Small intestine (tissue), 7 donors: ENCODE measurements at regions not wholly inside any gene's neighbourhood (a gene's known extent, or its start where the extent isn't known, plus 50 kb on each side); places are given as distances from the start of the nearest gene placed in this dataset.
"Not testable (repeated sequence)": the region's sequence is repeated elsewhere in the genome, so short reads cannot be mapped to it uniquely, and the experiment has no call there.

Experiments
- DNase-seq, 2 donors: peaks; one replicate each; pipeline versions ENCODE4 v3.0.0 to v3.0.0-alpha.2; 2013
- FAIRE-seq: peaks from 2 replicates; lab custom pipeline; 2012; peaks lifted over from hg19 to GRCh38; lab: Jason Lieb, UNC
- H3K27ac ChIP-seq, 3 donors: one replicate each; pipeline ENCODE4 v1.5.1; 2013; ENCODE audit warnings: low read length in 2 of 3, mild to moderate bottlenecking in 2 of 3, control low read depth in 1 of 3, inconsistent platforms in 1 of 3, low read depth in 1 of 3, moderate library complexity in 1 of 3
- H3K27me3 ChIP-seq, 3 donors: one replicate each; pipeline ENCODE4 v1.6.1; 2013; ENCODE audit warnings: low read length in 3 of 3, inconsistent platforms in 1 of 3; ENCODE audit not compliant: control insufficient read depth in 3 of 3, insufficient read depth in 3 of 3
- H3K36me3 ChIP-seq, 3 donors: one replicate each; pipeline ENCODE4 v1.6.1; 2013; ENCODE audit warnings: low read length in 3 of 3, inconsistent platforms in 1 of 3, low read depth in 1 of 3, mild to moderate bottlenecking in 1 of 3, moderate library complexity in 1 of 3; ENCODE audit not compliant: control insufficient read depth in 3 of 3, insufficient read depth in 2 of 3
- H3K4me1 ChIP-seq, 3 donors: one replicate each; pipeline ENCODE4 v1.6.1; 2013; ENCODE audit warnings: low read length in 2 of 3, inconsistent platforms in 1 of 3, low read depth in 1 of 3, mild to moderate bottlenecking in 1 of 3, moderate library complexity in 1 of 3; ENCODE audit not compliant: control insufficient read depth in 3 of 3, insufficient read depth in 2 of 3
- H3K4me3 ChIP-seq, 3 donors: one replicate each; pipeline ENCODE4 v1.5.1; 2013; ENCODE audit warnings: low read length in 3 of 3, control low read depth in 1 of 3, inconsistent platforms in 1 of 3, low read depth in 1 of 3, mild to moderate bottlenecking in 1 of 3, moderate library complexity in 1 of 3
- H3K9me3 ChIP-seq, 2 donors: one replicate each; pipeline ENCODE4 v1.6.1; 2013; ENCODE audit warnings: low read depth in 1 of 2, low read length in 1 of 2; ENCODE audit not compliant: control insufficient read depth in 2 of 2, insufficient read depth in 1 of 2
- WGBS, 3 donors: extraction: QIAGEN DNeasy Blood & Tissue Kit; methylation state at CpG; one replicate each; pipeline ENCODE4 v1.1.7; 2013; 5-methylcytosine and 5-hydroxymethylcytosine counted together
- donor health status: healthy with polysubstance abuse.
- donor health status: control.
- donor health status: control.
- donor health status: Bipolar disorder and iron deficiency.
- donor health status: healthy.

- no peak for DNase-seq
- no peaks in the 10 kb centered on the region for H3K4me1 ChIP-seq
Observed at GRCh38 chr3:89740881-89741177, 633.4 kb downstream of the EPHA3 start.

GRCh38 chr3:89742546-89742945 is 635.1 kb downstream of the EPHA3 start:
- no peak for FAIRE-seq
- no peak overlapping the region for H3K27ac ChIP-seq
- WGBS, 3 donors = 84 to 92% (median 92%) methylated on average over 2 of the region's 2 CpGs
- no peak overlapping the region for H3K4me3 ChIP-seq
- no peaks in the 10 kb centered on the region for H3K27me3 ChIP-seq
- H3K36me3 ChIP-seq = no peaks in the 10 kb centered on the region
- no peak for DNase-seq
- H3K9me3 ChIP-seq = peaks cover 0 to 2% of the 10 kb centered on the region in 2 donors
- no peaks in the 10 kb centered on the region for H3K4me1 ChIP-seq

More at GRCh38 chr3:89740881-89741177, 633.4 kb downstream of the EPHA3 start:
- no peak overlapping the region for H3K27ac ChIP-seq
- H3K36me3 ChIP-seq = no peaks in the 10 kb centered on the region
- no peaks in the 10 kb centered on the region for H3K27me3 ChIP-seq
- no peaks in the 10 kb centered on the region for H3K9me3 ChIP-seq
- H3K4me3 ChIP-seq = no peak overlapping the region
- FAIRE-seq = no peak

- H3K4me3 ChIP-seq, H3K27me3 ChIP-seq, FAIRE-seq, H3K9me3 ChIP-seq, H3K36me3 ChIP-seq, H3K4me1 ChIP-seq, H3K27ac ChIP-seq: not testable (repeated sequence)
- DNase-seq = peak in 1 of 2 donors; percentile 12
- 75 to 90% (median 86%) methylated on average over 22 to 24 of the region's 24 CpGs for WGBS, 3 donors
Observed at GRCh38 chr3:89747541-89748278, 640.3 kb downstream of the EPHA3 start.

- Histone ChIP-seq H3K4me3 (no peak overlapping the region), H3K4me1 (no peaks in the 10 kb centered on the region), H3K9me3 (peaks cover 0 to 20% of the 10 kb centered on the region in 2 donors), H3K27me3 (no peaks in the 10 kb centered on the region), H3K27ac (no peak overlapping the region), H3K36me3 (no peaks in the 10 kb centered on the region)
- 41 to 92% (median 79%) methylated on average over 1 of the region's 1 CpG for WGBS, 3 donors
- DNase-seq = no peak
- no peak for FAIRE-seq
Observed at GRCh38 chr3:89762405-89762804, 655.0 kb downstream of the EPHA3 start.

- no peak for FAIRE-seq
- no peak for DNase-seq
- H3K9me3 ChIP-seq = no peaks in the 10 kb centered on the region
- H3K27ac ChIP-seq = no peak overlapping the region
- H3K27me3 ChIP-seq = no peaks in the 10 kb centered on the region
- WGBS, 3 donors = 44 to 52% (median 48%) methylated on average over 4 of the region's 4 CpGs
- no peaks in the 10 kb centered on the region for H3K36me3 ChIP-seq
- H3K4me3 ChIP-seq = no peak overlapping the region
- no peaks in the 10 kb centered on the region for H3K4me1 ChIP-seq
Observed at GRCh38 chr3:89783341-89783927, 676.0 kb downstream of the EPHA3 start.

- DNase-seq = peak in 1 of 2 donors; percentile 1
- WGBS, 3 donors = 70 to 88% (median 83%) methylated on average over 5 of the region's 5 CpGs
- H3K4me1 ChIP-seq = no peaks in the 10 kb centered on the region
- no peaks in the 10 kb centered on the region for H3K9me3 ChIP-seq
- no peak overlapping the region for H3K27ac ChIP-seq
- FAIRE-seq = no peak
- H3K4me3 ChIP-seq = no peak overlapping the region
- no peaks in the 10 kb centered on the region for H3K27me3 ChIP-seq
- H3K36me3 ChIP-seq = no peaks in the 10 kb centered on the region
Observed at GRCh38 chr3:89787485-89787884, 680.1 kb downstream of the EPHA3 start.

GRCh38 chr3:89787979-89788378 is 680.6 kb downstream of the EPHA3 start:
- no peaks in the 10 kb centered on the region for H3K36me3 ChIP-seq
- WGBS, 3 donors = 67 to 76% (median 71%) methylated on average over 1 of the region's 1 CpG
- no peaks in the 10 kb centered on the region for H3K9me3 ChIP-seq
- H3K27me3 ChIP-seq = no peaks in the 10 kb centered on the region
- DNase-seq = no peak
- no peak overlapping the region for H3K4me3 ChIP-seq
- FAIRE-seq = no peak
- no peak overlapping the region for H3K27ac ChIP-seq
- H3K4me1 ChIP-seq = no peaks in the 10 kb centered on the region

- Histone ChIP-seq H3K27ac (no peak overlapping the region), H3K4me1 (no peaks in the 10 kb centered on the region), H3K27me3 (no peaks in the 10 kb centered on the region), H3K36me3 (no peaks in the 10 kb centered on the region), H3K4me3 (no peak overlapping the region), H3K9me3 (peaks cover 0 to 3% of the 10 kb centered on the region in 2 donors)
- WGBS, 3 donors = 8 to 56% (median 28%) methylated on average over 3 of the region's 3 CpGs
- peak in 1 of 2 donors; percentile 90 for DNase-seq
- FAIRE-seq = no peak
Observed at GRCh38 chr3:89795506-89795905, 688.1 kb downstream of the EPHA3 start.

GRCh38 chr3:89802881-89803280 is 695.5 kb downstream of the EPHA3 start:
- H3K4me1 ChIP-seq = no peaks in the 10 kb centered on the region
- H3K4me3 ChIP-seq = no peak overlapping the region
- DNase-seq = peak in 1 of 2 donors; percentile 34
- no peaks in the 10 kb centered on the region for H3K27me3 ChIP-seq
- FAIRE-seq = no peak
- no peaks in the 10 kb centered on the region for H3K36me3 ChIP-seq
- no peak overlapping the region for H3K27ac ChIP-seq
- peaks cover 0 to 3% of the 10 kb centered on the region in 2 donors for H3K9me3 ChIP-seq
